Astrocyte (in vitro differentiated cells and primary cell): ENCODE measurements at regions not wholly inside any gene's neighbourhood (a gene's known extent, or its start where the extent isn't known, plus 50 kb on each side); places are given as distances from the start of the nearest gene placed in this dataset.

Experiments
- EZH2 ChIP-seq: IDR thresholded peaks from 2 replicates; pipeline ENCODE4 v1.6.1; 2012; ENCODE audit warnings: mild to moderate bottlenecking, low read length, inconsistent platforms; ENCODE audit not compliant: insufficient read depth
- TF ChIP-seq, protein P1 (sequence below): IDR thresholded peaks from 2 replicates; pipeline ENCODE4 v1.5.1; 2011; ENCODE audit warnings: low read depth, mild to moderate bottlenecking, inconsistent platforms, low read length, moderate library complexity; ENCODE audit not compliant: insufficient read depth

DNA sequence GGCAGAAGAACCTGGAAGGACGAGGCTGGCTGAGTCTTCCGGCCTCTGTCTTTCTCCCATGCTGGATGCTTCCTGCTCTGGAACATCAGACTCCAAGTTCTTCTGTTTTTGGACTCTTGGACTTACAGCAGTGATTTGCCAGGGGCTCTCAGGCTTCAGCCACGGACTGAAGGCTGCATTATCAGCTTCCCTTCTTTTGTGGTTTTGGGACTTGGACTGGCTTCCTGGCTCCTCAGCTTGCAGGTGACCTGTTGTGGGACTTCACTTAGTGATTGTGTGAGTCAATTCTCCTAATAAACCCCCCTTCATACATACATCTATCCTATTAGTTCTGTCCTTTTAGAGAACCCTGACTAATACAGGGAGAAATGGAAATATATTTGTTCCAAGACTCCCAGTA lies 265.8 kb downstream of the PCDH18 start:
- TF ChIP-seq, protein P1, sequence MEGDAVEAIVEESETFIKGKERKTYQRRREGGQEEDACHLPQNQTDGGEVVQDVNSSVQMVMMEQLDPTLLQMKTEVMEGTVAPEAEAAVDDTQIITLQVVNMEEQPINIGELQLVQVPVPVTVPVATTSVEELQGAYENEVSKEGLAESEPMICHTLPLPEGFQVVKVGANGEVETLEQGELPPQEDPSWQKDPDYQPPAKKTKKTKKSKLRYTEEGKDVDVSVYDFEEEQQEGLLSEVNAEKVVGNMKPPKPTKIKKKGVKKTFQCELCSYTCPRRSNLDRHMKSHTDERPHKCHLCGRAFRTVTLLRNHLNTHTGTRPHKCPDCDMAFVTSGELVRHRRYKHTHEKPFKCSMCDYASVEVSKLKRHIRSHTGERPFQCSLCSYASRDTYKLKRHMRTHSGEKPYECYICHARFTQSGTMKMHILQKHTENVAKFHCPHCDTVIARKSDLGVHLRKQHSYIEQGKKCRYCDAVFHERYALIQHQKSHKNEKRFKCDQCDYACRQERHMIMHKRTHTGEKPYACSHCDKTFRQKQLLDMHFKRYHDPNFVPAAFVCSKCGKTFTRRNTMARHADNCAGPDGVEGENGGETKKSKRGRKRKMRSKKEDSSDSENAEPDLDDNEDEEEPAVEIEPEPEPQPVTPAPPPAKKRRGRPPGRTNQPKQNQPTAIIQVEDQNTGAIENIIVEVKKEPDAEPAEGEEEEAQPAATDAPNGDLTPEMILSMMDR: no peak
- TF ChIP-seq EZH2: no peak
